Suppressor macrophage (primary cell): ENCODE measurements at regions not wholly inside any gene's neighbourhood (a gene's known extent, or its start where the extent isn't known, plus 50 kb on each side); places are given as distances from the start of the nearest gene placed in this dataset.

ENCODE experiments used
- DNase-seq, 4 experiments: peaks; one replicate each; pipeline ENCODE4 v3.0.0-alpha.2; 2020 to 2022

- no peak for DNase-seq
Observed at GRCh38 chr13:95352486-95352885, 51.2 kb upstream of the ABCC4 start.

GRCh38 chr13:95354156-95354555 is 52.9 kb upstream of the ABCC4 start:
- DNase-seq, result no peak

GRCh38 chr13:95354680-95355487 is 53.6 kb upstream of the ABCC4 start:
- DNase-seq, result no peak

- DNase-seq, result no peak
Observed at GRCh38 chr13:95355494-95355893, 54.2 kb upstream of the ABCC4 start.

- DNase-seq, result no peak
Observed at GRCh38 chr13:95356916-95357315, 55.7 kb upstream of the ABCC4 start.

- DNase-seq, result no peak
Observed at GRCh38 chr13:95357875-95358274, 56.6 kb upstream of the ABCC4 start.

- DNase-seq, result no peak
Observed at GRCh38 chr13:95360052-95360451, 58.8 kb upstream of the ABCC4 start.

GRCh38 chr13:95360464-95361097 is 59.3 kb upstream of the ABCC4 start:
- no peak for DNase-seq

- peak in 1 of 4 experiments; percentile 6 for DNase-seq
Observed at GRCh38 chr13:95361686-95362085, 60.4 kb upstream of the ABCC4 start.

- DNase-seq, result no peak
Observed at GRCh38 chr13:95362666-95363065, 61.4 kb upstream of the ABCC4 start.

GRCh38 chr13:95367309-95367843 is 66.1 kb upstream of the ABCC4 start:
- peak in 3 of 4 experiments; percentile 15 to 33 (median 25) for DNase-seq

- no peak for DNase-seq
Observed at GRCh38 chr13:95368998-95369397, 67.7 kb upstream of the ABCC4 start.

GRCh38 chr13:95375706-95376105 is 74.5 kb upstream of the ABCC4 start:
- no peak for DNase-seq

- DNase-seq, result no peak
Observed at GRCh38 chr13:95378603-95379002, 77.4 kb upstream of the ABCC4 start.

GRCh38 chr13:95380468-95381211 is 79.4 kb upstream of the ABCC4 start:
- DNase-seq, result peak; percentile 90 to 92 (median 90)

GRCh38 chr13:95381212-95381527 is 79.9 kb upstream of the ABCC4 start:
- DNase-seq, result no peak

- DNase-seq, result no peak
Observed at GRCh38 chr13:95382411-95382810, 81.2 kb upstream of the ABCC4 start.

- DNase-seq, result peak in 1 of 4 experiments; percentile 14
Observed at GRCh38 chr13:95382916-95383315, 81.7 kb upstream of the ABCC4 start.

- no peak for DNase-seq
Observed at GRCh38 chr13:95385373-95385772, 84.1 kb upstream of the ABCC4 start.

GRCh38 chr13:95385798-95386197 is 84.5 kb upstream of the ABCC4 start:
- peak in 1 of 4 experiments; percentile 31 for DNase-seq

- no peak for DNase-seq
Observed at GRCh38 chr13:95386370-95386769, 85.1 kb upstream of the ABCC4 start.

- DNase-seq, result no peak
Observed at GRCh38 chr13:95387733-95388207, 86.5 kb upstream of the ABCC4 start.

GRCh38 chr13:95388420-95389079 is 87.3 kb upstream of the ABCC4 start:
- DNase-seq, result peak in 3 of 4 experiments; percentile 21 to 51 (median 26)
